Upper lobe of right lung (tissue), 1 donor: ENCODE measurements at regions not wholly inside any gene's neighbourhood (a gene's known extent, or its start where the extent isn't known, plus 50 kb on each side); places are given as distances from the start of the nearest gene placed in this dataset.

Source experiments
- ATAC-seq: fragments of 200-7000 bp; cut with Tn5 transposase; one replicate; pipeline ENCODE4 v1.9.1; 2020; ENCODE audit warnings: mild to moderate bottlenecking, moderate library complexity
- DNase-seq: peaks from one replicate; pipeline ENCODE4 v3.0.0-alpha.2; 2020
- H3K27ac ChIP-seq: fragments of 200-600 bp; one replicate; pipeline ENCODE4 v1.8.0; 2022
- H3K27me3 ChIP-seq: fragments of 200-600 bp; one replicate; pipeline ENCODE4 v1.8.0; 2022; ENCODE audit warnings: mild to moderate bottlenecking
- H3K36me3 ChIP-seq: fragments of 200-600 bp; one replicate; pipeline ENCODE4 v1.8.0; 2022
- H3K4me1 ChIP-seq: fragments of 200-600 bp; one replicate; pipeline ENCODE4 v1.8.0; 2022
- H3K4me3 ChIP-seq: fragments of 200-600 bp; one replicate; pipeline ENCODE4 v1.8.0; 2022; ENCODE audit warnings: mild to moderate bottlenecking
- H3K9me3 ChIP-seq: fragments of 200-600 bp; one replicate; pipeline ENCODE4 v1.8.0; 2022
- intact Hi-C: fragments of 100-400 bp; cut with DNase I; formaldehyde crosslinking; loops from one replicate; pipeline ENCODE4 v1.11.0; 2022
- TF ChIP-seq, protein P1 (sequence below): fragments of 200-600 bp; IDR thresholded peaks from one replicate; pipeline ENCODE4 v1.8.0; 2022; ENCODE audit warnings: antibody characterized with exemption
- donor health status: DM: no; HTN: yes; CAD: no; lungs with severe emphysema.

DNA sequence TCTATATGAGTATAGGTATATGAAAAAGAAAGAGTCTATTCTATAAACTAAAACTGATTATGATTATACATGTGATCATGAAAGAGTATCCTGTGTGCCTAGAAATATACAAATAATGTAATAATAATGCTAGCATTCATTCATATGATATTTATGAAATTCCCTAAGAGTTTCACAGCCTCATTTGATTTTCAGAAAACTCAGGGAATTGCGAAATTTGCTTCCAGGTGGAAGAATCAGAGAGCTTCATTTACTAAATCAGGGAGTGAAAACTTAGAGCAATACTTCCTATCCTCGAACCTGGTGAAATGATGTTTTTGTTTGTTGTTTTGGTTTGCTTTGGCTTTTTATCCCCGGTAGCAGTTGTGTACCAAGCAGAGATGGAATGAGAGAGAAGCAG lies 1105.7 kb upstream of the SLIT2 start:
- Histone ChIP-seq H3K4me1 (no peaks in the 10 kb centered on the region), H3K9me3 (no peaks in the 10 kb centered on the region), H3K27me3 (no peaks in the 10 kb centered on the region), H3K27ac (no peak overlapping the region), H3K4me3 (no peak overlapping the region), H3K36me3 (no peaks in the 10 kb centered on the region)
- TF ChIP-seq, protein P1, sequence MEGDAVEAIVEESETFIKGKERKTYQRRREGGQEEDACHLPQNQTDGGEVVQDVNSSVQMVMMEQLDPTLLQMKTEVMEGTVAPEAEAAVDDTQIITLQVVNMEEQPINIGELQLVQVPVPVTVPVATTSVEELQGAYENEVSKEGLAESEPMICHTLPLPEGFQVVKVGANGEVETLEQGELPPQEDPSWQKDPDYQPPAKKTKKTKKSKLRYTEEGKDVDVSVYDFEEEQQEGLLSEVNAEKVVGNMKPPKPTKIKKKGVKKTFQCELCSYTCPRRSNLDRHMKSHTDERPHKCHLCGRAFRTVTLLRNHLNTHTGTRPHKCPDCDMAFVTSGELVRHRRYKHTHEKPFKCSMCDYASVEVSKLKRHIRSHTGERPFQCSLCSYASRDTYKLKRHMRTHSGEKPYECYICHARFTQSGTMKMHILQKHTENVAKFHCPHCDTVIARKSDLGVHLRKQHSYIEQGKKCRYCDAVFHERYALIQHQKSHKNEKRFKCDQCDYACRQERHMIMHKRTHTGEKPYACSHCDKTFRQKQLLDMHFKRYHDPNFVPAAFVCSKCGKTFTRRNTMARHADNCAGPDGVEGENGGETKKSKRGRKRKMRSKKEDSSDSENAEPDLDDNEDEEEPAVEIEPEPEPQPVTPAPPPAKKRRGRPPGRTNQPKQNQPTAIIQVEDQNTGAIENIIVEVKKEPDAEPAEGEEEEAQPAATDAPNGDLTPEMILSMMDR: no peak
- no peak for DNase-seq
- no peak for ATAC-seq
- intact Hi-C loops: no loop called here

DNA sequence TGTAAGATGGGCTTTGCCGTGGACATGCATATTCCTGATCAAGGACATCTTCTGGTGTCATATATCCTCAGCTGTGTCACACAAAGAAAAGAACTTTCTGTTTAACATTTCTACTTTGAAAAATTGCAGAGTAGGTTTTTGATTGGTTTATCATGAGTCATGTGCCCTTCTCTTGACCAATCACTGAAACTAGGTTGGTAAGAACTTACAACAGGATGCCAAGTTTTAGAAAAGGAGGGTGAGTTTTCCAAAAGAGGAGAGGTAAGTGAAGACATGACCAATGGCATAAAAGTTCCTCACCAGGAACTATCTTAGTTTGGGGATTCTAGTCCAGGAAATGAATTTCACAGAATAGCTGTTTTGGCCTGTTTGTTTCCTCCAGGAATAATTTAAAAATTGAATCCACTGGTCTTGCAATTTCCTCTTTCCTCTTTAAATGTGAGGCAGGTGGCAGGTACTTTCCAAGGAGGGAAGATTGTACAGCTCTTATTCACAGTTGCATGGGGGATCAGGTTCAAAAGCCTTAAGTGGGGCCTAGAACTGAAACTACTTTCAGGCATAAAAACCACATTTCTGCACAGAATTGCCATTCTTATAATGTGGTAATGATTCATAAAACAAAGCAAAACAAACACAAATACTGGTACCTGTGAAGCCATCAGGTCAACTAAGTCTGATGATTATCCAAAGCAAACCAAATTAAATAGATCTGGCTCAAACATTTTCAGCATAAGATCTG lies 1114.5 kb upstream of the LCORL start:
- no peak for ATAC-seq
- Histone ChIP-seq H3K27me3 (no peaks in the 10 kb centered on the region), H3K36me3 (no peaks in the 10 kb centered on the region), H3K4me3 (no peak overlapping the region), H3K27ac (no peak overlapping the region), H3K4me1 (no peaks in the 10 kb centered on the region), H3K9me3 (no peaks in the 10 kb centered on the region)
- intact Hi-C loops: no loop called here
- DNase-seq: no peak
- TF ChIP-seq, protein P1: no peak

DNA sequence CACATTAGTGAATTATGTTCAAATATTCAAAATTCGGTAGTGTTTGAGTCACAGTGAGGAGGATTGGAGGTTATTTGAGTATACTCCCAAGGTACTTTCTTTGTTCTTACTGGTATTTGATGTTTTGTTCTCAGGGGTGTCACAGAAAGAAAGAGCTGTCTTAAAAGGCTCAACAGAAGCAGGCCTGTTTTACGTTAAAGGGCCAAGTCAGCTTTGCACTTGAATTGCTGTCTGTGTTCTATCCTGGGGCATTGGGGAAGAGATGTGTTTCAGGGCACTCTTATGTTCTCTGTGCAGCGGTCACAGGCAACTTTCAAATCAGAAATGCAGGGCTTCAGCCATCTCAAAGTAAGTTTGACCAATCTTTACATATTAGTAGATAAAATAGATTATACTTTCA lies 1113.1 kb upstream of the LCORL start:
- intact Hi-C loops: no loop called here
- H3K36me3 ChIP-seq: no peaks in the 10 kb centered on the region
- no peaks in the 10 kb centered on the region for H3K27me3 ChIP-seq
- no peak overlapping the region for H3K27ac ChIP-seq
- DNase-seq (no peak), ATAC-seq (no peak)
- TF ChIP-seq, protein P1: no peak
- H3K9me3 ChIP-seq: no peaks in the 10 kb centered on the region
- no peak overlapping the region for H3K4me3 ChIP-seq
- H3K4me1 ChIP-seq: no peaks in the 10 kb centered on the region

DNA sequence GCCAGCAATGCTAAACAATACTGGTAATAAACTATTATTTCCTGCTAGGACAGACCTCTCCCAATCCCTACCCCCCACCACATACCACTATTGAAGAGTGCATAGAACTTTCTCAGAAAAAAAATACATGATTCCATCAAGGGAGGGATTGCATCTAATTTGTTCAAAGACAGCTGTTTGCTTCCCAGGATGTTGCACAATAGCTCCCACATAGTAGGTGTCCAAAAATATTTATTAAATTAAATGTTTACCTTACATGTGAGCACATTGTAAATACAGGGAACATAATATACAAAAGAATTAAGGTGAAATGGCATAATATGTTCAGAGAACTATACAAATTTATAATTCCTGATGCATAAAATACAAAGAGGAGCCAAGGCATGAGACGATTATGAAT lies 1111.8 kb upstream of the LCORL start:
- TF ChIP-seq, protein P1: no peak
- DNase-seq (no peak), ATAC-seq (no peak)
- Histone ChIP-seq H3K27ac (no peak overlapping the region), H3K36me3 (no peaks in the 10 kb centered on the region), H3K9me3 (no peaks in the 10 kb centered on the region), H3K4me3 (no peak overlapping the region), H3K4me1 (no peaks in the 10 kb centered on the region), H3K27me3 (no peaks in the 10 kb centered on the region)
- intact Hi-C loops: no loop called here

DNA sequence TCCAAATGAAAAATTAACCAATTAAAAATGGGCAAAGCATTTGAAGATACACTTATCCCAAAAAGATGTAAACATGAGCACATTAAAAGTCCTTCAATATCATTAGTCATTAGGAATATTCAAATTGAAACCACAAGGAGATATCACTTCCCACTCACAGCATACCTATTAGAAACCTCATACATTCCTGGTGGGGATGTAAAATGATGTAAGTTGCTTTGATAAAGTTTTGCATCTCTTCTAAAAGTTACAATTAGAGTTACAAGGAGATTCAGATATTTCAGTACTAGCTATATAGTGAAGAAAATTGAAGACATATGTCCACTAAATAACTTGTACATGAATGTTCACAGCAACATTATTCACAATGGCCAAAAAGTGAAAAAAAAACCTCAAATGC lies 1109.3 kb upstream of the LCORL start:
- ATAC-seq: no peak
- no peaks in the 10 kb centered on the region for H3K27me3 ChIP-seq
- TF ChIP-seq, protein P1: no peak
- DNase-seq: no peak
- no peak overlapping the region for H3K4me3 ChIP-seq
- no peaks in the 10 kb centered on the region for H3K9me3 ChIP-seq
- intact Hi-C loops: no loop called here
- H3K36me3 ChIP-seq: no peaks in the 10 kb centered on the region
- H3K27ac ChIP-seq: no peak overlapping the region
- no peaks in the 10 kb centered on the region for H3K4me1 ChIP-seq

DNA sequence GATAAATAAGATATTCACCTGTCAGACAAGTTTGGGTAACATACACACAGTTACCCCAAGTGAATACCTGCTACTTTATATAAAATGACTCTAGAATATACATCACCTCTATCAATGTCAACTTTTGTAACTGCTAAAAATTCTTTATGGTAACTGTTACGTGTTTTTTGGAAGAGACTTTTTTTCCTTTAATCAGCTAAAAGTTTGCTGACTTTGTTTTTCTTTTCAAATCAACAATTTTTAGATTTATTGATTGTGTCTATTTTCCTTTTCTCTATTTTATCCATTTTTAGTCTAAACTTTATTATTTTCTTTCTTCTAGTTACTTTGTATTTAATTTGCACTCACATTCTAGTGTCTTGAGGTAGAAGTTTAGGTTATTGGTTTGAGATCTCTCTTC lies 1106.6 kb upstream of the LCORL start:
- TF ChIP-seq, protein P1: no peak
- Histone ChIP-seq H3K27me3 (no peaks in the 10 kb centered on the region), H3K4me1 (no peaks in the 10 kb centered on the region), H3K36me3 (no peaks in the 10 kb centered on the region), H3K4me3 (no peak overlapping the region), H3K9me3 (no peaks in the 10 kb centered on the region), H3K27ac (no peak overlapping the region)
- DNase-seq (no peak), ATAC-seq (no peak)
- intact Hi-C loops: no loop called here
